Head of caudate nucleus (tissue), 42 donors: ENCODE measurements at regions not wholly inside any gene's neighbourhood (a gene's known extent, or its start where the extent isn't known, plus 50 kb on each side); places are given as distances from the start of the nearest gene placed in this dataset.

ENCODE experiments used
- DNase-seq, 42 donors: peaks; one replicate each; pipeline versions ENCODE4 v3.0.0 to v3.0.0-alpha.2; 2020 to 2021; ENCODE audit warnings: mixed read lengths in 7 of 42
- intact Hi-C: fragments of 100-400 bp; cut with DNase I; formaldehyde crosslinking; loops from one replicate; pipeline ENCODE4 v1.15.0; 2022

DNA sequence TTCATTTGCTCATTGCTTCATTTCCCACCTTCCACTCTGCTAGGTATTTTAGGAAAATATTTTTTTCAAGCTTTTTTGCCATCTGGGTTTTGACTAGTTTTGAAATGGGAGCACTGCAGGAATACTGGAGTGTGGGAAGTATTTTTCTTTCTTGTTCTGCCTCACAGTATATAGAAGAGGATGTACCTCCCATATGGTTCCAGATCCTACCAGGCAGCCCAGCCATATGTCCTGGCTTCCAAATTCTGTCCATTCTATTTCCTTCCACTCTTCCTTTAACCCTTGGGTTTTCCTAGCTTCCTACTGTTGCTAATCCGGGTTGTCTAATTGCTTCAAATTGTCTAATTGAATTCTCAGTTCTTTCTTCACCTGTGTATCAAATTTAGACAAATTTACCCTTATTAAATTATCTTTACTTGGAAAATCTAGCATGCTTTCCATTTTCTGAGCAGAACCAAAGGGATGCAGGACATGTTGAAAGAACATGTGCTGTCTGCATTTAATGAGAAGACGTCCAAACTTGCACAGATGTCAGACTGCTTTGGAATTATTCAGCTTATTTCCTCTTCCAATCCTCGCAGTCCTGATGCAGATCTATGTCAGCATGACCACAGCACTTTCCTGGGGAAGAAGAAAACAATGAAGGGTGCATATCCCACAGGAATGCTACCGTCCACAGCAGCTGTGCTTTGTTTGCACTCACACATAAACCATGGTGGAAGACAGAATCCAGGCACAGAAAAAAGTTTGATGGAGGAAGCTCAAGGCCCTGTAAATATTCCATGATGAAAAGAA is 1273.9 kb upstream of the MAP3K7 start:
- no peak for DNase-seq
- intact Hi-C loops = no loop called here

GRCh38 chr6:91852252-91852651 is 1265.4 kb upstream of the MAP3K7 start:
- intact Hi-C loops = no loop called here
- no peak for DNase-seq

- intact Hi-C loops = no loop called here
- no peak for DNase-seq
These were observed 1247.9 kb upstream of the MAP3K7 start for GRCh38 chr6:91834813-91835212.

DNA sequence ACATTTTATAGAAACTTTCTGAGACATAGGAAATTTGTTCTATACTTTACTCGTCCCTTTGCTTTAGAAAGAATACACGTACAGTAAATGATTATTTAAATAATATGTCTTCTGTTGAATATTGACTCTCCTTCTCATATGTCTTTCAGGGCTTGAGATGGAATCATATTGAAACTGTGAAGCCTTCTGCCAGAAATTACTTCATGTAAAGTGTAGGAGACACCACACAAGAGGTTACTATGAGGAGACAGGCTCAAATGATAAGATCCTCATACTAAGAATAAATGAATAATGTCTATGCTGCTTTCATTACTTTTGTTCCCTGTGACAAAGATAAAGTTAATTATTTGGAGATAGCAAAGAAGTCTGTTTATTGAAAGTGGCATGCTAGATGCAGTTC is 1240.3 kb upstream of the MAP3K7 start:
- intact Hi-C loops = no loop called here

GRCh38 chr6:91826128-91826527 is 1239.3 kb upstream of the MAP3K7 start:
- intact Hi-C loops = no loop called here

More for the DNA sequence above, 1240.3 kb upstream of the MAP3K7 start:
- no peak for DNase-seq

GRCh38 chr6:91824331-91824730 is 1237.5 kb upstream of the MAP3K7 start:
- intact Hi-C loops = no loop called here
- no peak for DNase-seq

More at GRCh38 chr6:91826128-91826527, 1239.3 kb upstream of the MAP3K7 start:
- DNase-seq = no peak

- intact Hi-C loops = no loop called here
- no peak for DNase-seq
These were observed 1235.7 kb upstream of the MAP3K7 start for GRCh38 chr6:91822581-91822980.

DNA sequence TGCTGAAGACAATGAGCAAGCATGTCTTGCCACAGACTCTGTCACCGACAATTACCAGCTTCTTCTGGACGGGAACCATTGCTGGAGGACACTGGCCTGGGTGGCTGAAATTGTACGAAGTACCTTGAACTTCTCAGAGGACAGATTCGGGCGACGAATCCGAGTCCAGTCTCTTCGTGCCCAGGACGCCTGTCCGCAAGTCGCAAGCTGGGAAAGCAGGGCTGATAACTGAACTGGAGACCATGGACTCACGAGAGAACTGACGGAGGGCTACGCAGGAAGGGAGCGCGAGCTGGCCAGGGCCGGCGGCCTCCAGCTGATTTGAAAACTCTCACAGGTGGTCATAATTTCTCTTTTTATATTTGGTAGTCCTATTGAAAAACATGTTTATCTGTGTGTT is 1229.5 kb upstream of the MAP3K7 start:
- DNase-seq = peak in 2 of 42 donors; percentile 34 to 40
- intact Hi-C loops = no loop called here

DNA sequence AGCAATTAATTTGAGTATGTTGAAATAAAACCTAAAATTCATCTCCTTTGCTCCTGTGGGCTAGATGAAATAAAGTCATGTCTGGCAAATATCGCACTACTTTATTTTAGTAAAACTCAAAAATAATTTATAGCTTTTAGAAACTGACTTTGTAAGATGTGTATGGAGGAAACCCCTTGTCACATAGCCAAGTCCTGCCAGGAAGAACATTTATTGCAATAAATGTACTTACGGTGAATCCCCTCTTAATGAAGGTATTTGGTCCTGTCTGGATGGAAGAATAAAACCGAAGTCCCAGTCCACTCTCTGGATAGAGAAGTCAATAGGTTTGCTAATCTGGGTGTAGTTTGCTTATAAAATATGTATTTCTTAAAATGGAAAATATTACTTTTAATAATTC is 1226.8 kb upstream of the MAP3K7 start:
- DNase-seq = no peak
- intact Hi-C loops = no loop called here

DNA sequence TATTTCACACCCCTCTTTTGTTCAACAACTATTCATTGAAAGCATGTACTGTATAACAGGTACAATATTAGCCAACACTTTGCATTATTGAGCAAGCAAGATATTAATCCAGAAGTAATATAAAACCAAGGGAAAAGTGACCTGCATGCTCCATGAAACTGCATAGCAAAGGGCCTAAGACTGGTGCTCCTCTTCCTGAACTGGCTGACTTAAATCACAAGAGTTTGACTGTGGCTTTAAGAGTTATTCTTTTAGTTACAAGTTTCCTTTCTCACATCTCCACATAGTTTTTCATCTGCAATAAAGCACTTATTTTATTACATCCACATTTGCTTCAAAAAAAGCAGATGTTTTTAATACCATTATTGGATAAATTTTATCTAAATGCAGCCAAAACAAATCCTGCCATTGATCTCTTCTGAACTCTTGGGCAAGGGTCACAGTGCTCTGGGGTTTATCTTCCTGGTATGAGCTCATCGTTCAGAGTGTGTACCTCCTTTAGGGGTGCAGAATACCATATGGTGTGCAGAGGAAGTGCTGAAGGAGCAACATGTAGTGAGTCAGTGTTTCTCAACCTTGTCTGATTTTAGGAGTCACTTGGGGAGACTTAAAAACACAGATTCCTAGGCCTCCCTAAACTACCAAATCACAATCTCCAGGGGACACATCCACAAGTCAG is 1225.9 kb upstream of the MAP3K7 start:
- DNase-seq = no peak
- intact Hi-C loops = no loop called here

GRCh38 chr6:91804981-91805380 is 1218.1 kb upstream of the MAP3K7 start:
- no peak for DNase-seq
- intact Hi-C loops = no loop called here

DNA sequence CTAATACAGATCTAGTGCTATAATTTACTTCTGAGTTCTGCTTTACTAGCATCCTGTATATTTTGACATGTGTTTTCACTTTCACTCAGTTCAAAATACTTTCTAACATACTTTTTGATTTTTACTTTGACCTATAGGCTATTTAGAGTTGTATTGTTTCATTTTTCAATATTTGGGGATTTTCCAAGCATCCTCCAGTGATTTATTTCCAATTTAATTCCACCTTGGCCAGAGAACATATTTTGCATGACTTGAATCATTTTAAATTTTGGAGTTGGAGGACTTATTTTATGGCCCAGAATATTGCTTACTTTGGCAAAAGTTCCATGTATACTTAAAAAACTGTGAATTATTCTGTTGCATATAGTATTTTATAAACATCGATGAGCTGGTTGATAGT is 1215.6 kb upstream of the MAP3K7 start:
- DNase-seq = no peak
- intact Hi-C loops = no loop called here

DNA sequence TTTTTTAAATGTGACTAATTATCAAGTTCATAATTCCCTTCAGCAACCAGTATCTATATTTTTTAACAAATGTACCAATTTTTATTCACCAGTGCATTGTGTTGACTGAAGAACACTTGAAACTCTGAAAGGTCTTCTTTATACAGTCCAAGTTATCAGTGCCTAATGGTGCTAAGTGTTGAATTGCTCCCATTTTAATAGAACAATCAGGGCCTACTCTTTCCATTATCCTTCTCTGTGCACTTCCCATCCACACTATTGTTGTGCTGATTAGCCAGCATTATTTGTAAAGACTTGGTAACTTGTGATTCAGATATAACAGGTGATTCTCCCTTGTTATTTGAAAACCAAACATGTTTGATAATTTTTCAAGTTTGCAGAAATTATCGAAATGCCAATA is 1209.7 kb upstream of the MAP3K7 start:
- intact Hi-C loops = no loop called here
- DNase-seq = no peak

DNA sequence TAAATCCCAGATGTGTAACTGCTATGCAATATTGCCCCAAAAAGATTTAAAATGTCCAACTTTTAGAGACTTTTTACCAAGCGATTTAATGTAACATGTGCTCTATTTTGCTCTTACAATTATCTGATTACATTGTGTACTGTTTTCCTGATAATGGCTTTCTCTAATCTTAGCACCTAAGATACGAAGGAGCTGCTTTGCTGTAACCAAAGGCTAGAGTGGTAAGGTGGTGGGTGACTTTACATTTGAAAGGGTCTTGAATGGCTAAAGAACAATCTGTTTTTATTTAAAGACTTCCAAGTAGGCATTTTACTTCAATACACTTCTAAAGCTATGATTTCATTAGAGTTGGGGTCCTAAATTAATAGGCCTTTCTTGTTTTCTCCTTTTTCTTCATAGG is 1201.6 kb upstream of the MAP3K7 start:
- intact Hi-C loops = no loop called here
- no peak for DNase-seq

DNA sequence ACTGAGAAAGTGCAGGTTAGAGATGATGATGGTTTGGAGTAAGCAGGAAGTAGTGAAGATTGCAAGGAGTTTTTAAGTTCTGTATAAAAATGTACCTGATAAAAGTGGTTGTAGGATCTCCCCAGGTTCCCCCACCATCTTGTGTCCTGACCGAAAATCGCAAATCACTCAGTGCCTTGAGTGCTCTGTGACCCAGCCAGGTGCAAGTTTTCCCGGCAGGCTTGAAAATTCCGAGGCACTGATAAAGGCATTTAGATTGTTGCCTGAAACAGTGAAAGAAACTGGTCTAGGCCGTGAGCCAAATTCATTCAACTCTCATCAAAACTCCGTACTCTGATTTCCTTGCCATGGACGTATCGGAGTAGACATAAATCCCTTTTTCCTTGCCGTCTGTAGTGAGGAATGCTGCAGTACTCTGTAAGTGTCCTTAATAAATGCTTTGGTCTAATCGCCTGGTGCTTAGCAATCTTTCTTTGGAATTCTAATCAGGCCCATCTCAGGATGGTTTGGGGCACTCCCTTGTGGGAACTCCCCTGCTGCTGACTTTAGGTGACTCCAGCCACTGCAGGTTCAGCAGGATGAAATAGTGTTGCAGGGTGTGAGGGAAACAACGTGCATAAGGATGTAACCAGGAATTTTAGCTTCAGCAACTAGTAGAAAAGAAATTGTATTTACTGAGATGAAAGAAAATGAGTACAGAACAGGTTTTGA is 1199.8 kb upstream of the MAP3K7 start:
- DNase-seq = no peak

DNA sequence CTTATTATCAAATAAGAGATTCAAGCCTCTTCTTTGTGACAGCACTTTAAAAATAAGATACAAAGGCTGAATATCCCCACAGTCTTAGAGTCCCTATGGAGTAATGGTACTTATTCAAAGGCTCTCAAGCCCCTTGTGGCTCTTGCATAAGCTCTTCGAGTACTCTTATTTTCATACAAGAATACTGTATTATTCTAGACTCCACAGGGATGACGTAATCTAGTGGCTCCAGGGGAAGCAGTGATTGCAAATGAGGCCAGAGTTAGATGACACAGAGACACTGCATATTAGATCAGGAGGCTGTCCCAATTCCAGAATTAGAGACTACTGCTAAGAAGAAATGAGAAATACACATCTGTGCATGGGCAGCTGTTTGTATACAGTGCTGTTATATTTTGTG is 1195.9 kb upstream of the MAP3K7 start:
- DNase-seq = no peak
- intact Hi-C loops = no loop called here

More for the DNA sequence above, 1199.8 kb upstream of the MAP3K7 start:
- intact Hi-C loops = no loop called here

DNA sequence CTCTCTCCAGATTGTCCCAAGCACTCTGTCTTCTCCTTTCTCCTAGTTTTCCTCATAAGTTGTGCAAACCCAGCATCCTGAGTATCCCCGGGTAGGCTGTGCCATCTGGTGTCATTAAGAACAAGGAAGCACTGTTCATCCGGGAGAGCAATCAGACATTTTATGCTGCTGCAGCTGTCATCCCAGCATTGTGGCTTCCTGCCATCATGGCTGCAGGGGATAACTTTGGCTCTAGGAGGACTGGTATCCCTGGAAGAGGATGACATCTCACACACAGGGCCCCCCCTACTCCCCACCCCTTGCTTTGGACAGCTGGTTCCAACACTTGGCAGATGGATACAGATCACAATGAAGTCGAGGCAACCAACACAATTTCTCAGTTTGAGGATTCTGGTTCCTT is 1195.1 kb upstream of the MAP3K7 start:
- peak in 41 of 42 donors; percentile 2 to 70 (median 35) for DNase-seq

GRCh38 chr6:91780270-91780669 is 1193.4 kb upstream of the MAP3K7 start:
- intact Hi-C loops = no loop called here
- no peak for DNase-seq

More for the DNA sequence above, 1195.1 kb upstream of the MAP3K7 start:
- intact Hi-C loops = no loop called here

- intact Hi-C loops = no loop called here
- DNase-seq = no peak
These were observed 1174.7 kb upstream of the MAP3K7 start for GRCh38 chr6:91761621-91762020.

- intact Hi-C loops = no loop called here
These were observed 1167.8 kb upstream of the MAP3K7 start for GRCh38 chr6:91754691-91755090.

More at GRCh38 chr6:91754691-91755090, 1167.8 kb upstream of the MAP3K7 start:
- DNase-seq = peak in 20 of 42 donors; percentile 2 to 72 (median 31)
